HEK293 (cell line): ENCODE measurements at regions not wholly inside any gene's neighbourhood (a gene's known extent, or its start where the extent isn't known, plus 50 kb on each side); places are given as distances from the start of the nearest gene placed in this dataset.

ENCODE experiments used
- CTCF ChIA-PET: fragments of 350-600 bp; formaldehyde crosslinking; extraction: SDS; loops from one replicate; lab custom pipeline; 2021; ENCODE audit warnings: antibody characterized with exemption; lab: Yijun Ruan, JAX
- POLR2A ChIA-PET: fragments of 300-600 bp; formaldehyde crosslinking; extraction: SDS; loops from one replicate; lab custom pipeline; 2020; ENCODE audit warnings: antibody characterized with exemption, inconsistent platforms; lab: Yijun Ruan, JAX
- H3K27ac ChIP-seq: fragments of 200-500 bp; sonication (Bioruptor generic); 2 replicates; pipeline ENCODE4 v1.5.1; 2014; ENCODE audit warnings: low read depth, low read length, control low read depth, inconsistent platforms; ENCODE audit errors: extremely low read depth
- H3K36me3 ChIP-seq, 2 experiments: fragments of 200-500 bp in 1 of 2; sonication (Bioruptor generic) in 1 of 2; 1 replicate in 1 of 2; 2 replicates in 1 of 2; pipeline ENCODE4 v1.5.1; 2014 to 2017; ENCODE audit warnings: inconsistent platforms in 2 of 2, low read length in 2 of 2; ENCODE audit not compliant: control insufficient read depth in 2 of 2, insufficient read depth in 1 of 2
- H3K4me1 ChIP-seq: fragments of 200-500 bp; sonication (Bioruptor generic); 2 replicates; pipeline ENCODE4 v1.5.1; 2014; ENCODE audit warnings: mild to moderate bottlenecking, low read length, inconsistent platforms; ENCODE audit not compliant: control insufficient read depth, insufficient read depth
- H3K4me3 ChIP-seq: 2 replicates; pipeline ENCODE4 v1.5.1; 2011; ENCODE audit warnings: low read depth, mild to moderate bottlenecking, control low read depth, low read length, moderate library complexity
- H3K9me3 ChIP-seq: fragments of 200-500 bp; sonication (Bioruptor generic); 2 replicates; pipeline ENCODE4 v1.5.1; 2014; ENCODE audit warnings: low read depth, low read length, inconsistent platforms; ENCODE audit not compliant: control insufficient read depth, insufficient read depth
- BCL11A ChIP-seq: fragments of 450-650 bp; formaldehyde crosslinking; IDR thresholded peaks from 2 replicates; pipeline ENCODE4 v1.5.1; 2016; ENCODE audit warnings: low read depth, missing biosample characterization, missing genetic modification characterization
- GLIS1 ChIP-seq: fragments of 450-650 bp; formaldehyde crosslinking; IDR thresholded peaks from 2 replicates; pipeline ENCODE4 v1.5.1; 2016; ENCODE audit warnings: missing biosample characterization, missing genetic modification characterization
- INSM2 ChIP-seq: fragments of 450-650 bp; formaldehyde crosslinking; IDR thresholded peaks from 2 replicates; pipeline ENCODE4 v1.5.1; 2016; ENCODE audit warnings: missing biosample characterization, missing genetic modification characterization
- PRDM1 ChIP-seq: fragments of 450-650 bp; formaldehyde crosslinking; IDR thresholded peaks from 2 replicates; pipeline ENCODE4; 2016; ENCODE audit warnings: missing biosample characterization, missing genetic modification characterization
- TRIM28 ChIP-seq: IDR thresholded peaks from 2 replicates; pipeline ENCODE4 v1.6.1; 2011; ENCODE audit warnings: low read length, control low read depth, borderline replicate concordance
- YY2 ChIP-seq: fragments of 450-650 bp; formaldehyde crosslinking; IDR thresholded peaks from 2 replicates; pipeline ENCODE4 v1.5.1; 2016; ENCODE audit warnings: missing biosample characterization, missing genetic modification characterization
- ZBTB6 ChIP-seq: fragments of 450-650 bp; formaldehyde crosslinking; IDR thresholded peaks from 2 replicates; pipeline ENCODE4 v1.5.1; 2017; ENCODE audit warnings: missing biosample characterization, missing genetic modification characterization
- ZIC2 ChIP-seq: fragments of 450-650 bp; formaldehyde crosslinking; IDR thresholded peaks from 2 replicates; pipeline ENCODE4 v1.5.1; 2016; ENCODE audit warnings: missing biosample characterization, missing genetic modification characterization
- ZNF16 ChIP-seq: fragments of 450-650 bp; formaldehyde crosslinking; IDR thresholded peaks from 2 replicates; pipeline ENCODE4 v1.5.1; 2016; ENCODE audit warnings: low read depth, missing biosample characterization, missing genetic modification characterization
- ZNF274 ChIP-seq, 2 experiments: fragments of 200-500 bp in 1 of 2; fragments of 450-650 bp in 1 of 2; sonication (Bioruptor generic) in 1 of 2; formaldehyde crosslinking in 1 of 2; IDR thresholded peaks; 2 replicates each; pipeline versions ENCODE4 v1.5.1 to v1.6.1; 2014 to 2016; ENCODE audit warnings: borderline replicate concordance in 1 of 2, inconsistent platforms in 1 of 2, low read length in 1 of 2, missing biosample characterization in 1 of 2, missing genetic modification characterization in 1 of 2
- ZNF433 ChIP-seq: fragments of 450-650 bp; formaldehyde crosslinking; IDR thresholded peaks from 2 replicates; pipeline ENCODE4 v1.5.1; 2016; ENCODE audit warnings: missing biosample characterization, missing genetic modification characterization, low read depth
- ZNF544 ChIP-seq: fragments of 450-650 bp; formaldehyde crosslinking; IDR thresholded peaks from 2 replicates; pipeline ENCODE4 v1.5.0; 2017; ENCODE audit warnings: missing biosample characterization, missing genetic modification characterization
- ZNF701 ChIP-seq: fragments of 450-650 bp; formaldehyde crosslinking; IDR thresholded peaks from 2 replicates; pipeline ENCODE4 v1.5.1; 2016; ENCODE audit warnings: missing biosample characterization, missing genetic modification characterization
- ZSCAN23 ChIP-seq: fragments of 450-650 bp; formaldehyde crosslinking; IDR thresholded peaks from 2 replicates; pipeline ENCODE4 v1.5.1; 2016; ENCODE audit warnings: missing biosample characterization, missing genetic modification characterization
- ZXDB ChIP-seq: fragments of 450-650 bp; formaldehyde crosslinking; IDR thresholded peaks from 2 replicates; pipeline ENCODE4 v1.5.1; 2016; ENCODE audit warnings: missing biosample characterization, missing genetic modification characterization
- TF ChIP-seq, protein P1 (sequence below): fragments of 450-650 bp; formaldehyde crosslinking; IDR thresholded peaks from 2 replicates; pipeline ENCODE4 v1.5.1; 2017; ENCODE audit warnings: missing biosample characterization, missing genetic modification characterization

- no peaks in the 10 kb centered on the region for H3K36me3 ChIP-seq
- no peaks in the 10 kb centered on the region for H3K9me3 ChIP-seq
- no peak overlapping the region for H3K4me3 ChIP-seq
- no peaks in the 10 kb centered on the region for H3K4me1 ChIP-seq
- TF ChIP-seq GLIS1 (tag by site-specific recombination): no peak
- TF ChIP-seq, protein P1, sequence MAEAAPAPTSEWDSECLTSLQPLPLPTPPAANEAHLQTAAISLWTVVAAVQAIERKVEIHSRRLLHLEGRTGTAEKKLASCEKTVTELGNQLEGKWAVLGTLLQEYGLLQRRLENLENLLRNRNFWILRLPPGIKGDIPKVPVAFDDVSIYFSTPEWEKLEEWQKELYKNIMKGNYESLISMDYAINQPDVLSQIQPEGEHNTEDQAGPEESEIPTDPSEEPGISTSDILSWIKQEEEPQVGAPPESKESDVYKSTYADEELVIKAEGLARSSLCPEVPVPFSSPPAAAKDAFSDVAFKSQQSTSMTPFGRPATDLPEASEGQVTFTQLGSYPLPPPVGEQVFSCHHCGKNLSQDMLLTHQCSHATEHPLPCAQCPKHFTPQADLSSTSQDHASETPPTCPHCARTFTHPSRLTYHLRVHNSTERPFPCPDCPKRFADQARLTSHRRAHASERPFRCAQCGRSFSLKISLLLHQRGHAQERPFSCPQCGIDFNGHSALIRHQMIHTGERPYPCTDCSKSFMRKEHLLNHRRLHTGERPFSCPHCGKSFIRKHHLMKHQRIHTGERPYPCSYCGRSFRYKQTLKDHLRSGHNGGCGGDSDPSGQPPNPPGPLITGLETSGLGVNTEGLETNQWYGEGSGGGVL (tag by site-specific recombination): no peak
- no peak for TF ChIP-seq INSM2 (tag by site-specific recombination)
- no peak overlapping the region for H3K27ac ChIP-seq
- POLR2A ChIA-PET: no interaction called here
- CTCF ChIA-PET: no interaction called here
Observed at GRCh38 chr2:41027095-41027494, 575.2 kb upstream of the SLC8A1 start.

- no peak overlapping the region for H3K27ac ChIP-seq
- no peaks in the 10 kb centered on the region for H3K9me3 ChIP-seq
- H3K4me3 ChIP-seq: no peak overlapping the region
- ChIA-PET CTCF (no interaction called here), POLR2A (no interaction called here)
- no peak for TF ChIP-seq ZNF16
- no peaks in the 10 kb centered on the region for H3K4me1 ChIP-seq
- H3K36me3 ChIP-seq: no peaks in the 10 kb centered on the region
Observed at GRCh38 chr2:41031282-41031681, 579.4 kb upstream of the SLC8A1 start.

- Histone ChIP-seq H3K4me1 (no peaks in the 10 kb centered on the region), H3K36me3 (no peaks in the 10 kb centered on the region), H3K9me3 (no peaks in the 10 kb centered on the region), H3K4me3 (no peak overlapping the region), H3K27ac (no peak overlapping the region)
- POLR2A ChIA-PET: no interaction called here
- CTCF ChIA-PET: no interaction called here
- TF ChIP-seq ZNF433 (no peak), ZSCAN23 (no peak), TRIM28 (no peak), ZBTB6 (tag by site-specific recombination) (no peak), BCL11A (tag by site-specific recombination) (no peak), PRDM1 (tag by site-specific recombination) (no peak), YY2 (tag by site-specific recombination) (no peak), ZNF274 (IDR thresholded peaks at IDR 0.05; ENCODE audit: low read length) (no peak), ZNF274 (tag by site-specific recombination; IDR thresholded peaks at IDR 0.05; ENCODE audit: borderline replicate concordance) (no peak), ZNF544 (tag by site-specific recombination) (no peak), ZIC2 (no peak), ZXDB (tag by site-specific recombination) (no peak), ZNF701 (tag by site-specific recombination) (no peak)
- TF ChIP-seq, protein P1 (tag by site-specific recombination): no peak
Observed at GRCh38 chr2:41032715-41033114, 580.8 kb upstream of the SLC8A1 start.
